Stimulated activated CD4-positive, alpha-beta T cell treated with anti-CD3 and anti-CD28 coated beads, Interleukin-15, amount 100 ng/mL, for 24 hours (primary cell): ENCODE measurements at regions not wholly inside any gene's neighbourhood (a gene's known extent, or its start where the extent isn't known, plus 50 kb on each side); places are given as distances from the start of the nearest gene placed in this dataset.
"Not testable (repeated sequence)": the region's sequence is repeated elsewhere in the genome, so short reads cannot be mapped to it uniquely, and the experiment has no call there.

ENCODE experiments used
- DNase-seq: peaks from one replicate; pipeline ENCODE4 v3.0.0-alpha.2; 2020

DNA sequence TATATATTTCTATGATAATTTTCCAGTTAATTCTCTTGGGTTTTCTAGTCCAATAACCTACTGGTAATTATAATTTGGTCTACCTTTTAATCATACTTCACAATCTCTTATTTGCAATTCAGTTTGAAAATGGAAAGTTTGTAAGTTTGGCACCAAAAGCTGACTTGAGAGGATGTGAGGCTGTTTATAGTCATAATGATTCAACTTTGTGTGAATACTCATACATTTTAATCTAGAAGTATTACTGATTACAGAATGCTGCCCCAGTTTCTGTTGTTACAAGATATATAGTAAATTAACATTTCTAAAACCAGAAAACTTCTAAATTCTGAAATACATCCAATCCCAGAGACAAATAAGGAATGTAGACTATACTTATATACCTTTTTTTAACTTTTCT, 158.2 kb downstream of the SLC38A4 start:
- DNase-seq = no peak

DNA sequence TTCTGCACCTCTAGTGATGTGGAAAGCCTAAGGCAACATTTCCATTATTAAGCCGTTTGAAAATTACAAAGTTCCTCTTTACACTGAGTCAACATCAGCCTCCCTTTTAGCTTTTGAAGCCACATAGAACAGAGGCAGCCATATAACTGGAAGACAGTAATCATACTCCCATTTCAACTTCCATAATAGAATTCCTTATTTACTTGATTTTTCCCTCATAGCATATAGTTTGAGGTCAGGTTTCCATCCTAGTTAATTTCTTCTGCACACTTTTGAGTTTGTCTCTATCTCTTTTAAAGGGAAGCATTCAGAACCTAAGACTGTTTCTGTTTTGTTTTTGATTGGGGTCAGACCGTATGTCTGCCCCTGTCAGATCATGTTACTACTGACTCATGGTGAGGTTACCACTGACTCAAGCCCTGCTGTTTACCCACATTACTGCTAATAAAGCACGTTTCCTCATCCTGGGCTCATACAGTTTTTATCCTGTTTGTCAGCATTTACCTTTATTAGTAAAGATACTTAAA, 161.0 kb downstream of the SLC38A4 start:
- DNase-seq = no peak

DNA sequence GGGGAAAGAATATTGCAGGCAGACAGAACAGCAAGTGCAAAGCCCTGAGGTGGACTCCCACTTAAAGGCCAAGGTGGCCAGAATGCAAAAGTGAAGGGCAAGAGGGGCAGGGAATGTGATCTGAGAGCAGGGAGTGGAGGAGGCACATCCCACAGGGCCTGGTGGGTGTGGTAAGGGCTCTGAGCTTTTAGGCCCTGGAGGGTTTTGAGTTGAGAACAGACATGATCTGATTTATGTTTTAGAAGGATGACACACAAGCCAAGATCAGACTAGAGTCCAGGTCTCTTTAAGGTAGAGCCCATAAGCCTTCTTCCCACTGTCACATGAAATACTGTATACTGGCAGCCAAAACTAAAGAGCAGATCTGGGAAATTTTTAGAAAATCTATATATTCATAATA, 162.5 kb downstream of the SLC38A4 start:
- no peak for DNase-seq

DNA sequence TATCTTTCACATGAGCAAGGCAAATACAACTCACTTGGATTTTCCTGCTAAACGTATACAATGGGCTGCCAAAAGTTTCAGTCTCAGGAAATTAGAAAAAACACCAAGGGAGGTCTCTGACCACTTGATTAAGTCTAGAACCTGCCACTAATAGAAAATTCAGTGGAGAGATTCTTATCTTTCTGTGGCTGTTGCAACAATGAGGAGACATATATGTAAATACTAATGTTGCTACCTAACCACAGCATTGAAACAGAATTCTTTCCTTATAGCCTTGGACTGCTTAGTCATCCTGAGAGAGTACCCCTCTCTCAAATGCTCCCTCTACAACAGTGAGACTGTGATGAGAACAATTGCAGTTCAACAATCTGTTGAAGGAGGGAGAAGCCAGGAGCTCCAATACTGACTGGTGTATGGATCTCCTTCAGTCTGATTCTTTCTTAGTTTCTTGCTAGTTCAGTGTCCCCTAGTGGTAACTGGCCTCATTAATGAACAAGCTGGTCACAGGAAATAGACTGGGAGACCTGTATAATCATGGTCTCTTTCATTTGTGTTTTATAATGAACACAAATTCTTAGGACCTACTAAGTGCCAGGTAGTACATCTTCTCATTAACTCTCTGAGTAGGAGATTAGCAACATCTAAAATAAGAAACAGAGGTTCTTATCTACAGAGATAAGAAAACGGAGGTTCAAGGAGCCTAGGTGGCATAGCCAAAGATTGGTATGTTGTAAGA, 164.5 kb downstream of the SLC38A4 start:
- DNase-seq = no peak

DNA sequence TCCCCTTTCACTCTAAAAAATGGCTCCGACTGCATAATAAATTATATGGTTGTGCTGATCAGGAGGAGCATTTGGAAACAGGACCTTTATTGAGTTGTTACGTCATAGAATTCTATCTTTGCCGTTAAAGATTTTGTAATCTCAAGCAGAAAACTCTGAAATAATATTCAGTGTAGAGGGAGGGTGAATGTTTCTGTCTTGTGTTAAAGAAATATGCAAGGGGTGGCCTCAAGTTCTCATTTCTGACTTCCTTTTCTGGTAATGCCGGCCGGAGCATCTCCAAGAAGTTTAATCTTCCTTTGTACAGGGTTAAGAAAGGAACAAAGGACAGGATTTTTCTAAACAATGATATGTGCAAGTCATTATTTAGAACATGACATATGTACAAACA, 165.1 kb downstream of the SLC38A4 start:
- no peak for DNase-seq

DNA sequence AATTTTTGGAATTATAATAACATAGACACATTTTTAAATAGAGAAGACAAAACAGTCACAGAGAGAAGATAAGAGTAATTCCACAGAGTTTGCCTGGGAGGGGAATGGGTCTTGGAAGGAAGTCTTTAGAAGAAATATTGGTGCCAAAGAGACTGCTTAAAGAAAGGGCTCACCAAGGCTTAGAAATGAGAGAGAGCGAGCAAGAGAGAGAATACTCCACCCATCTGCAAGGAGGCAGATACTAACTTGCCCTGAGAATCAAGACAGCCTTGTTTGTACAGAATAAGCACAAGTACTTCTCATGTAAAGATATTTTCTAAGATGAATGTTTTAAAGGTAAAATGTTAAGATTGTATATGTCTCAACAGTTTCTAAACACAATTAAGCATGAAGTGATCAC, 165.5 kb downstream of the SLC38A4 start:
- DNase-seq = no peak

DNA sequence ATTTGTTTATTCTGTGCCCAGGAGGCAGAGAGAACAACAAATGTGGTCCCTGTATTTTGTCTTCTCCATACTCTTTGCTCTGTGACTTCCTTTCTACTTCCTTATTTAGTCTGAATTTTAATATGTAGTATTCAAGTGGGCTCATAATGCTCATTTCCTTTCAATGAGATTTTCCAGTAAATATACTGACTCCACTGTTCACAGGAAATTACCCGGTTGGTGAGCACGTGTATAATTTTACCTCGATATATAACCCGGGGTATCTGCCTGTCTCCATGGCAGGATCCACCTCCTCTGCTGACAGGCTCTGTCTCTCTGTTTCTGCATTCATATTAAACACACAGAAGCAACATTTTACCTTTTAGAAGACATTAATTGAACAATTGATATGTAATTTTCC, 166.0 kb downstream of the SLC38A4 start:
- no peak for DNase-seq

DNA sequence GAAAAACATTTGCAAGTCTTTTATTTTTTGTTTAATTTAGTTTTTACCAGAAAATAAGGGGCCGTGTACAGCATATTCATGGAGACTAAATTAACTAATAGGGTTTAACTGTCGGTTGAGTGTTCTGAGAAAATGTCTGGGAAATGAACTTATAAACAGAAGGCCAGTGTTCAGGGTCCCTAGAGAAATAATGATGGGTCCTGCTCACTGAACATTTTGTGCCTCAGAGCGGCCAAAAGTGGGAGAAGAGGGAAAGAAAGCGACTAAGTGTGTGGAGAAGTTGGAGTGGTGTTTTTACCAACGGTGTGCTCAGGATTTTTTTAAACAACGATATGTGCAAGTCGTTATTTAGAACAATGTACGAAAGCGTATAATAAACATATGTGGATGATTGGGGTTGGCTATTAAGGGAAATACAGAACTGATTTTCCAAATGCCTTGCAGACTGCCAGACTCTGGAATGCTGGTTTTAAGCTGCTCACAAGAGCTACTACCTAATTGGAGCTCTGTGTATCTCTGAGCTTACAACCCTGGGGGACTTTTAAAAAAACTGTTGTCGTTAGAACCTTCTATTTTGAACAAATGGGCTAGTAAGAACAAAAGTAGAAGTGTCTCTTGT, 166.7 kb downstream of the SLC38A4 start:
- no peak for DNase-seq

DNA sequence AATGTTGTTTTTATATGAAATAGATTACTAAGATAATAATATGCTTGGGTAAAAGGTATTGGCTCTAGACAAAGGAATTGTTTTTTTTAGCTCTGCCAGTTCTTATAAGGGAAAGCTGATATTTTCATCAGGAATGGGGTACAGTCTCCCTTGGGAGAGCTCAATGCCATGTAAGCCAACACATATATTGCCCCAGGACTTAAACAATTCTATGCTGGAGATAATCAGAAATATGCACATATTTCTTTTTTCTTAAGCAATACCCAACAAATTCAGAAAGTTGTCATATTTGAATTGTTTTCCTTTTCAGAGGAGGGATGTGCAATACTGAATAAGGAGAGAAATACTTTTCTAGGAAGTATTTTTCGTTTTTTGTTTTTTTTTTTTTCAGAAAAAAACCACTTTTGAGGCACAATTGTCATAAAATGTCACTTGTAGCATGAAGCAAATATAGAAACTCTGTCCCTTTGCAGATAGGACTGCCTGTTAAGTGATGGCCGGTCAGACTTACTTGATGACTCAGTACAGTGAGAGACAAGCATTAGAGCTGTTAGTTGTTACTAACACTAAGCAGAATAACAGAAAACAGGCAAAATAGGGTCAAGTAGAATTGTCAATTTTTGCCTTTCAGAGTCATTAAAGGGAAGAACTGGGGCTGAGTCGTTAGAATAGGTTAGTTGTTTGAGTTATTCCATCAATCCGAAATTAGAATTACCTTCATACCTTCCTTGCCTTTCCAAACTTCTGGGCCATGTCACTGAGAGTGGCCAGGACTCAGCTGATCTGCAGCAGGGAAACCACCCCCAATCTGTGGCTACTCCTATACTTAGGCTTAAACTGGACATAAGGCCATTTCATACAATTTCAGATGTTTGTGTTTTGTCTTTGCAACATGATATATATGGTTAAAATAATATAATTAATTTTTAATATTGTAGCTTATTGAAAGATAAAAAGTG, 168.1 kb downstream of the SLC38A4 start:
- no peak for DNase-seq

DNA sequence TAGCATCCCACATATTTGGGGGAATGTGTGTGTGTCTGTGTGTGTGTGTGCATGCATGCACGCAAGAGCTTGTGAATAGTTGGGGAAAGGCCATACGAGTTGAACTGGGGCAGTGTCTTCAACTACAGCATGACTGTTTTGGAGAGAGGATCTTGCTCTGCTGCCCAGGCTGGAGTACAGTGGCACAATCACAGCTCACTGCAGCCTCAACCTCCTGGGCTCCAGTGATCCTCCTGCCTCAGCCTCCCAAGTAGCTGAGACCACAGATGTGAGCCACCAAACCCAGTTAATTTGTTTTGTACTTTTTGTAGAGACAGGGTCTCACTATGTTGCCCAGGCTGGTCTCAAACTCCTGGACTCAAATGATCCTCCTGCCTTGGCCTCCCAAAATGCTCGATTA, 169.8 kb downstream of the SLC38A4 start:
- not testable (repeated sequence) for DNase-seq

DNA sequence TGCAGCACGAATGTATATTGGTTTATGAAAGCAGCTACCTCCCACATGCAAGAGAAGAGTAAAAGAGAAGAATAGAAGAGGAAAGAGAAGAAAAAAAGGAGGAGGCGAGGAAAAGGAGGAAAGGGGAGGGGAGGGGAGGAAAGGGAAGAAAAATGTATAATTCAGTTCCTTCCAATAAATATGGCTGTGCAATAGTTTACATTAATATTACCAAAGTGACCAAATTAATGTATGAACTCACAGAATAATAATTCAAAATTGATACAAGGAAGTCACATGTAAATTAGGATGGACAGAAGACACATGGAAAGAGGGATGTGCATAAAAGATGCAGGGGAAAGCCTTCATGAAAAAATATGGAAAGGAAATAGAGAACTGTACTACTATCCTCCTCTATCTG, 172.5 kb downstream of the SLC38A4 start:
- no peak for DNase-seq

DNA sequence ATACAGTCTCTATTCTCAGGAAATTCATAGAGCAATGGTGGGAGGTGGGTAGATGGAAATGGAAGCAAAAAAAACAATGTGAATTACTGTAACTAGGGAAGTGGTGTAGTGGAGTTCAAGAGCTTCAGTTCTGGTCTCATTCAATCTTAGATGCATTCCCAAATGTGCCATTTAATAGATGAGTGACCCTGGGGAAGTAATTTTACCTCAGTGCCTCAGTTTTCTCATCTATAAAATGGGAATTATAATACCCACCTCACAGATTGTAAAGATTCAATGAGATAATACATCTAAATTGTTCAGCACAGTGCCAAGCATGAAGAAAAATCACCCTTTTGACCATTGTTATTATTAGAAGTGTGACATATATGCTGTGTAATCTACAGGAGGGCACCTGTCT, 173.1 kb downstream of the SLC38A4 start:
- no peak for DNase-seq

DNA sequence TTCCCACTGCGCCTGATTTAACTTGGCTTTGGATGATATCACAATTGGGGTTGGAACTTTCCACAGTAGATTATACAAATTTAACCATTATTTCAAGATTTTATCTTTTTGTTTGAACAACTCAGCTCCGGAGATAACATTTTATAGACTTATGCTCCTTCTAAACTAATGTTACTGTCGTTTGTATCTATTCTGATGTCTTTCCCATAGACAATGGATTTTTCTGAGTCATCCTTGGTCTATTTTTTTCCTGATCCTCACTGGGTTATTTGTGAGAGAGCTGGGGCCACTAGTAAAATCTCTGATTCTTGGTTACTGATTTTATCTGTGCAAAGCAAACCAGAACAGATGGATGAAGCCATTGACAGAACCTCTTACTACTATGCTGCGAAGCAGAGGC, 175.1 kb downstream of the SLC38A4 start:
- no peak for DNase-seq

DNA sequence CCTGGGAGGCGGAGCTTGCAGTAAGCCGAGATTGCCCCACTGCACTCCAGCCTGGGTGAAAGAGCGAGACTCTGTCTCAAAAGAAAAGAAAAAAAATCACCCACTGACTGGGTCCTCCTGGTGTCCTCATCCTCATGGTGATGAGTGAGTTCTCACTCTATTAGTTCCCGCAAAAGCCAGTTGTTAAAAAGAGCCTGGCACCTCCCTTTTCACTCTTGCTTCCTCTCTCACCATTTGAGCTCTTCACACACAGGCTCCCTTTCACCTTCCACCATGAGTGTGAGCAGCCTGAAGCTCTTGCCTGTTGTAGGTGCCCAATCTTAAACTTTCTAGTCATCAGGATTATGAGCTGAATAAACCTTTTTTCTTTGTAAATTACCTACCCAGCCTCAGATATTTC, 176.4 kb downstream of the SLC38A4 start:
- DNase-seq = no peak

DNA sequence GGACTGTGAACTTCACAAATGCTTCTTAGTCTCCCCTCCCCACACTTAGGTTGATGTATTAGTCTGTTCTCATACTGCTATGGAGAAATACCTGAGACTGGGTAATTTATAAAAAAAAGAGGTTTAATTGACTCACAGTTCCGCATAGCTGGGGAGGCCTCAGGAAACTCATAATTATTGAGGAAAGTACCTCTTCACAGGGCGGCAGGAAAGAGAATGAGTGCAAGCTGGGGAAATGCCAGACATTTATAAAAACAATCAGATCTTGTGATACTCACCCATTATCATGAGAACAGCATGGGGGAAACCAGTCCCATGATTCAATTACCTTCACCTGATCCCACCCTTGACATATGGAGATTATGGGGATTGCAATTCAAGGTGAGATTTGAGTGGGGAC, 178.8 kb downstream of the SLC38A4 start:
- DNase-seq = no peak

DNA sequence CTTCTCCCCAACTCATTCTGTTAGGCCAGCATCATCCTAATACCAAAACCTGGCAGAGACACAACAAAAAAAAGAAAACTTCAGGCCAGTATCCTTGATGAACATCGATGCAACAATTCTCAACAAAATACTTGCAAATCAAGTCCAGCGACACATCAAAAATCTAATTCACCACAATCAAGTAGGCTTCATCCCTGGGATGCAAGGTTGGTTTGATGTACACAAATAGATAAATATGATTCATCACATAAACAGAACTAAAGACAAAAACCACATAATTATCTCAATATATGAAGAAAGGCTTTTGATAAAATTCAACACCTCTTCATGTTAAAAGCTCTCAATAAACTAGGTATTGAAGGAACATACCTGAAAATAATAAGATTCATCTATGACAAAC, 184.1 kb downstream of the SLC38A4 start:
- not testable (repeated sequence) for DNase-seq

DNA sequence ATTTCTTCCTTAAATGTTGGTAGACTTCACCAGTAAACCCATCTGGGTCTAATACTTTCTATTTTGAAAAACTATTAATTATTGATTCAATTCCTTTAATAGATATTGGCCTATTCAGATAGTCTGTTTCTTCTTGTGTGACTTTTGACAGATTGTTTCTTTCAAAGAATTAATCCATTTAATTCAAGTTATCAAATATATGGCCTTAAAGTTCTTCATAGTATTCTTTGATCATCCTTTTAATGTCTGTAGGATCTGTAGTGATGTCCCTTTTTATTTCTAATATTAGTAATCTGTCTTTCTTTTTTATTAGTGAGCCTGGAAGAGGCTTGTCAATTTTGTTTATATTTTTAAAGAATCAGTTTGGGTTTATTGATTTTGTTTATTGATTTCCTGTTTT, 190.0 kb downstream of the SLC38A4 start:
- no peak for DNase-seq

DNA sequence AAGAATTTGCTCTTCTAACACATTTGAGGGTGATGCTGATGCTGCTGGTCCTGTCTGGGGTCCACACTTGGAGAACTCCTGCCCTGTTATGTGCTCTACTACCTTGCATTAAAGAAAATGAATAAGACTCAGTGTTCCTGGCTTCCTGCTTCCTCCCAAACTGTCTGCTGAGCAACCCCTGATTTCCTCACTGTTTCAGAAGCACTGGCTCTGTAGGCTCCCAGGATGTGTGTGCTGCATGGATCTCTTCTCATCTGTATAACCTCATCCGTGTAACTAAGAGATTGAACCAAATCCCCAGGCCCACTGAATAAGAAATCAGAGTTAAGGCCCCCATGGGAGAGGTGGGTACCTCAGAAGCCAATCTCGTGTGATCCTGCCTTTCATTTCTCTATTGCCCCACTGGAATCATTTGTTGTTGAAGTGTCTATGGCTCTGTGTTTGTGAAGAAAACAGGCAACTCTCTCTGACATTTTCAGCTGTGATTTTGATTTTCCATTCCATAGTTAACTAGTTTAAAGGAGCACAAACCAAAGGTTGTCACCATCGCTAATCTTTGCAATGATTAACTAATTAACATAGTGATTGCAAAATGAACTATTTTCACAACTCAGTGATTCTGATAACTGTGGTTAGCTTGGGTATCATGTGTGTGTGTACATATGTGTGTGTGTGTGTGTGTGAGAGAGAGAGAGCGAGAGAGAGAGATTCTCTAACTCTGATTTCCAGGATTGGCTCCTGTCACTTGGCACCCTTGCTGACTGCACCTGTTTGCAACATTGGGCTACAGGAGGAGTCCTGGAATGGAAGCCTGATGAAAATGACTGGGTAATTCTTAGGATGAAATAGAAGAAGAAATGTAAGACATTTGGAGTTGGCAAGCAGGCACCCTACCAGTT, 196.2 kb downstream of the SLC38A4 start:
- DNase-seq = no peak

DNA sequence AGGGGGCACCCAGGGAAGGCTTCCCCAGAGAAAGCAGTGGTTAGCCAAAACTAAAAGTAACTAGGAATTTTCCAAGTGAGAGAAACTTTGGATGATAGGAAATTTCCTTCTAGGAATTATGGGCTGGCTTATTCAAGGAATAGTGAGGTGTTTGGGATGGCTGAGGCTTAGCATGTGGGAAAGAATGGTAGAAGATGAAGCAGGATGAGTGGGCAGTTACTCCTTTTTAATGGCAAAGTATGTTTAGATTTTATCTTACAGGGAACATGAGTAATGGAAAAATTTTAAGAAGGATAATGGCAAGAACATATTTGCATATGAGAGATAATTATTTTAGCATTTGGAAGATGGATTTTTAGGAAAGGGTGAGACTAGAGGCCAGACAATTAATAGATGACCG, 197.6 kb downstream of the SLC38A4 start:
- no peak for DNase-seq

DNA sequence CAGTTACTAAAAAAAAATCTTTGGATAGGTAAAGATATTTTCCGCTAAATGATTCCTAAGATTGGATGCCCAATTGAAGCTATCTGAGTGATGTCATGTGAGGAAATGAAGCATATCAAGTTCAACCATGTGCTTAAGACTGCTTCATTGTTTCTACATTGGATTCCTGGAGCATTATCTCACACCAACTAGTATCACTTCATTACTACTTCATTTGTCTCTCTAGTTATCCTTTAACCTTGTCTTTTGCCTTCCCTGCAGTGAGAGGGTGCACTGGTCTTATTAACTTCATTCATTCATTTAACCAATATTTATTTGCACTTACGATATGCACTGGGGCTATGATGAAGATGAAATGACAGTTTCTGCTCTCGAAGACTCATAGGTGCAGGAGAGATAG, 198.1 kb downstream of the SLC38A4 start:
- DNase-seq = no peak

DNA sequence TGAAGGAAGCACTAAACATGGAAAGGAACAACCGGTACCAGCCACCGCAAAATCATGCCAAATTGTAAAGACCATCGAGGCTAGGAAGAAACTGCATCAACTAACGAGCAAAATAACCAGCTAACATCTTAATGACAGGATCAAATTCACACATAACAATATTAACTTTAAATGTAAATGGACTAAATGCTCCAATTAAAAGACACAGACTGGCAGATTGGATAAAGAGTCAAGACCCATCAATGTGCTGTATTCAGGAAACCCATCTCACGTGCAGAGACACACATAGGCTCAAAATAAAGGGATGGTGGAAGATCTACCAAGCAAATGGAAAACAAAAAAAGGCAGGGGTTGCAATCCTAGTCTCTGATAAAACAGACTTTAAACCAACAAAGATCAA, 206.3 kb downstream of the SLC38A4 start:
- not testable (repeated sequence) for DNase-seq

DNA sequence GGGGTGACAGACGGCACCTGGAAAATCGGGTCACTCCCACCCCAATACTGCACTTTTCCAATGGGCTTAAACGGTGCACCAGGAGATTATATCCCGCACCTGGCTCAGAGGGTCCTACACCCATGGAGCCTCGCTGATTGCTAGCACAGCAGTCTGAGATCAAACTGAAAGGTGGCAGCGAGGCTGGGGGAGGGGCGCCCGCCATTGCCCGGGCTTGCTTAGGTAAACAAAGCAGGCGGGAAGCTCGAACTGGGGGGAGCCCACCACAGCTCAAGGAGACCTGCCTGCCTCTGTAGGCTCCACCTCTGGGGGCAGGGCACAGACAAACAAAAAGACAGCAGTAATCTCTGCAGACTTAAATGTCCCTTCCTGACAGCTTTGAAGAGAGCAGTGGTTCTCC, 208.1 kb downstream of the SLC38A4 start:
- not testable (repeated sequence) for DNase-seq

DNA sequence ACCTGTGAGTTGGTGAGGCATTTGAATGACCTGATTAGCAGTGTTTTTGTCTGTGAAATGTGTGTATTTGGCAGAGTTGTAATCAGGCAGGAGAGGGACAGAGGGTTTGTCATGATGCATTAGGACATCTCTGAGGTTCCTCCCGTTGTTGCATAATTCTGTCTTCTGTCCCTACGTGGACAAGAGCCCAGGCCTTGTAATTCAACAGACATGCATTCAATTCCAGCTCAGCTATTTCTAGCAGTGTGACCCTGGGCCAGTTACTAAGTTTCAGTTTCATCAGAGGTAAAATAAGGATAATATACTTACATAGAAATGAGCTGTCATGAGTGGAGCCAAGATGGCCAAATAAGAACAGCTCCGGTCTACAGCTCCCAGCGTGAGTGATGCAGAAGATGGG, 208.6 kb downstream of the SLC38A4 start:
- no peak for DNase-seq
